Mucosa of descending colon (tissue), 3 donors: ENCODE measurements at regions not wholly inside any gene's neighbourhood (a gene's known extent, or its start where the extent isn't known, plus 50 kb on each side); places are given as distances from the start of the nearest gene placed in this dataset.

Source experiments
- ATAC-seq: fragments of 200-7000 bp; cut with Tn5 transposase; one replicate; pipeline ENCODE4 v1.9.1; 2020; ENCODE audit warnings: mild to moderate bottlenecking, moderate library complexity
- DNase-seq, 3 donors: peaks; one replicate each; pipeline ENCODE4 v3.0.0-alpha.2; 2020
- H3K36me3 ChIP-seq: fragments of 200-600 bp; one replicate; pipeline ENCODE4 v1.8.0; 2021; ENCODE audit warnings: low read depth, mild to moderate bottlenecking
- H3K4me1 ChIP-seq: fragments of 200-600 bp; one replicate; pipeline ENCODE4 v1.8.0; 2021; ENCODE audit warnings: low read depth, mild to moderate bottlenecking
- H3K4me3 ChIP-seq: fragments of 200-600 bp; one replicate; pipeline ENCODE4 v1.8.0; 2021; ENCODE audit warnings: mild to moderate bottlenecking
- H3K9me3 ChIP-seq: fragments of 200-600 bp; one replicate; pipeline ENCODE4 v1.8.0; 2021; ENCODE audit warnings: mild to moderate bottlenecking
- intact Hi-C, 2 donors: fragments of 100-400 bp; cut with DNase I in 1 of 2; cut with micrococcal nuclease in 1 of 2; formaldehyde crosslinking; loops; one replicate each; pipeline versions ENCODE4 v1.11.0 to v1.11.1; 2022; cut with DNase I, micrococcal nuclease
- TF ChIP-seq, protein P1 (sequence below): fragments of 200-600 bp; IDR thresholded peaks from one replicate; pipeline ENCODE4 v1.8.0; 2022; ENCODE audit warnings: antibody characterized with exemption, mild to moderate bottlenecking
- donor health status: DM: no; HTN: no; CAD: no; lungs with moderate emphysema.
- donor health status: DM: no; HTN: no; CAD: no.
- donor health status: DM: no; HTN: yes; CAD: no.

DNA sequence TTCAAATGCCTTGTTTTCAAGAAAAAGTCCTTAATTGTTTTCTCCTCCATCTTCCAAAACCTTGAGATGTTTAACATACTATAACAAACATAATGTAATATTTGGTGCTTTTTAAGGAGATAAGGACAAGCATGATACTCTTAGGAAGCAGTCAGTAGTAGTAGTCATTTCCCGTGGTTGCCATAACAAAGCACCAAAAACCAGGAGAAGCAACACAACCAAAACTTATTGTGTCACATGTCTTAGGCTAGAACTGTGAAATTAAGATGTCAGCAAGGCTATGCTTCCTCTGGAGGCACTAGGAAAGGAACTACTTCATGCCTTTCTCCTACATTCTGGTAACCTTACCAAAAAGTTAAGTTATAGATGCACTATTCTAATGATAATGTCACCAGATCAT is 106.8 kb downstream of the MBL2 start:
- H3K4me3 ChIP-seq, result no peak overlapping the region
- TF ChIP-seq, protein P1, sequence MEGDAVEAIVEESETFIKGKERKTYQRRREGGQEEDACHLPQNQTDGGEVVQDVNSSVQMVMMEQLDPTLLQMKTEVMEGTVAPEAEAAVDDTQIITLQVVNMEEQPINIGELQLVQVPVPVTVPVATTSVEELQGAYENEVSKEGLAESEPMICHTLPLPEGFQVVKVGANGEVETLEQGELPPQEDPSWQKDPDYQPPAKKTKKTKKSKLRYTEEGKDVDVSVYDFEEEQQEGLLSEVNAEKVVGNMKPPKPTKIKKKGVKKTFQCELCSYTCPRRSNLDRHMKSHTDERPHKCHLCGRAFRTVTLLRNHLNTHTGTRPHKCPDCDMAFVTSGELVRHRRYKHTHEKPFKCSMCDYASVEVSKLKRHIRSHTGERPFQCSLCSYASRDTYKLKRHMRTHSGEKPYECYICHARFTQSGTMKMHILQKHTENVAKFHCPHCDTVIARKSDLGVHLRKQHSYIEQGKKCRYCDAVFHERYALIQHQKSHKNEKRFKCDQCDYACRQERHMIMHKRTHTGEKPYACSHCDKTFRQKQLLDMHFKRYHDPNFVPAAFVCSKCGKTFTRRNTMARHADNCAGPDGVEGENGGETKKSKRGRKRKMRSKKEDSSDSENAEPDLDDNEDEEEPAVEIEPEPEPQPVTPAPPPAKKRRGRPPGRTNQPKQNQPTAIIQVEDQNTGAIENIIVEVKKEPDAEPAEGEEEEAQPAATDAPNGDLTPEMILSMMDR, result no peak
- H3K36me3 ChIP-seq, result no peaks in the 10 kb centered on the region
- DNase-seq, result no peak
- intact Hi-C loops, result no loop called here
- ATAC-seq, result no peak
- no peaks in the 10 kb centered on the region for H3K4me1 ChIP-seq
- H3K9me3 ChIP-seq, result peaks cover 7% of the 10 kb centered on the region

- intact Hi-C loops, result no loop called here
- Histone ChIP-seq H3K36me3 (no peaks in the 10 kb centered on the region), H3K4me1 (no peaks in the 10 kb centered on the region), H3K9me3 (peaks cover 7% of the 10 kb centered on the region), H3K4me3 (no peak overlapping the region)
- TF ChIP-seq, protein P1, result no peak
- ATAC-seq (no peak), DNase-seq (no peak)
These were observed 105.7 kb downstream of the MBL2 start for GRCh38 chr10:52666931-52667330.

DNA sequence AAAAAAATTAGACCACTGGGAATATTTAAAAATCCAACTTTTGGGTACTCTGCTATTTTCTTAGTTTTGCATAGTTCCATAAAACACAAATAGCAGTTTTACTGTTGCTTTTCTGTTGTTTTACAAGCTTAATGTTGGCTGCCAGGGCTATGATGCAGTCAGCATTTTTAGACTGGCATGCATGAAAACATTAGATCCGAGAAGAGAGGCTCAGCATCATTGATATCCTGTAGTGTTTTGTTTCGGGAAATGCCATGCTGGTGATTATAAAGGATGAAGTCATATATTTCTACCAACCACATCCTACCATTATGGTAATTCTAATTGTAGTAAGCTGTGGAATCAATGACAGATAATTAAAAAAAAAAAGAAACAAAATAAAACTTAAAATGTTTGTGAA is 104.6 kb downstream of the MBL2 start:
- ATAC-seq, result no peak
- intact Hi-C loops, result no loop called here
- Histone ChIP-seq H3K9me3 (peaks cover 7% of the 10 kb centered on the region), H3K4me3 (no peak overlapping the region), H3K4me1 (no peaks in the 10 kb centered on the region), H3K36me3 (no peaks in the 10 kb centered on the region)
- TF ChIP-seq, protein P1, result no peak
- no peak for DNase-seq

DNA sequence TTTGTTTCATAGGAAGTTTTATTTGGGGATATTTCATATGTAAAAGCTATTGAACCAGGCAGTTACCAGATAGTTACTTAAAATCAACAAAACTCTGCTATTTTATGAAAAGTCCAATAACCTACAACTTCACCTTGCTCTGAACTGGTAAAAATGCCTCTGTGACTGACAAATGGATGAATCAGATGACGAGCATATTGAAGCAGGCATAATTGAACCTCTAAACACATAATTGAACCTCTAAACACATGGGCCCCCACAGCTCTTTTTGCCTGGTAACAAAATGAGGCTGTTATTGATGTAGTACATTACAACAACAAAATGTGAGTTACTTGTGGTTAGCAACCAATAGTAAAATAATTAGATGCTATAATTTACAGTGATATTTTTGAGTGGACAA is 99.7 kb downstream of the MBL2 start:
- TF ChIP-seq, protein P1, result no peak
- Histone ChIP-seq H3K4me3 (no peak overlapping the region), H3K36me3 (no peaks in the 10 kb centered on the region), H3K4me1 (no peaks in the 10 kb centered on the region), H3K9me3 (no peaks in the 10 kb centered on the region)
- no peak for ATAC-seq
- DNase-seq, result no peak
- intact Hi-C loops, result no loop called here

GRCh38 chr10:52673468-52673867 is 99.1 kb downstream of the MBL2 start:
- intact Hi-C loops, result no loop called here
- Histone ChIP-seq H3K36me3 (no peaks in the 10 kb centered on the region), H3K9me3 (no peaks in the 10 kb centered on the region), H3K4me1 (no peaks in the 10 kb centered on the region), H3K4me3 (no peak overlapping the region)
- no peak for DNase-seq
- TF ChIP-seq, protein P1, result no peak
- ATAC-seq, result no peak

- Histone ChIP-seq H3K9me3 (no peaks in the 10 kb centered on the region), H3K4me1 (no peaks in the 10 kb centered on the region), H3K36me3 (no peaks in the 10 kb centered on the region), H3K4me3 (no peak overlapping the region)
- TF ChIP-seq, protein P1, result no peak
- DNase-seq (peak in 1 of 3 donors; percentile 28), ATAC-seq (peak; percentile 88)
- intact Hi-C loops, result no loop called here
These were observed 98.1 kb downstream of the MBL2 start for GRCh38 chr10:52674474-52674873.
